ENCODE measurements at regions not wholly inside any gene's neighbourhood (a gene's known extent, or its start where the extent isn't known, plus 50 kb on each side); places are given as distances from the start of the nearest gene placed in this dataset.

- no peak for TF ChIP-seq ZNF274 (IDR thresholded peaks at IDR 0.05; ENCODE audit: borderline replicate concordance, extremely low read depth, low read length)
- no peak for TF ChIP-seq KDM1A (IDR thresholded peaks at IDR 0.05; ENCODE audit: borderline replicate concordance, low read length)
- no peak for TF ChIP-seq RAD21 (IDR thresholded peaks at IDR 0.05 in 1 of 2, conservative IDR thresholded peaks at IDR 0.05 in 1 of 2; ENCODE audit: low read depth in 2 of 2, low read length in 2 of 2)
- no peak for TF ChIP-seq CEBPB (IDR thresholded peaks at IDR 0.05; ENCODE audit: low read depth, low read length)
- no peak for TF ChIP-seq TAF1 (IDR thresholded peaks at IDR 0.05; ENCODE audit: low read depth, low read length)
- no peak for TF ChIP-seq CTCF (IDR thresholded peaks at IDR 0.05; ENCODE audit: control extremely low read depth in 1 of 3, insufficient read depth in 1 of 3, low read depth in 1 of 3, low read length in 3 of 3)
- TF ChIP-seq SP4 (IDR thresholded peaks at IDR 0.05; ENCODE audit: low read length) = no peak
- no peak for TF ChIP-seq MAFK (IDR thresholded peaks at IDR 0.05; ENCODE audit: low read depth, low read length)
Observed at GRCh38 chr10:44051584-44052385, 333.1 kb downstream of the CXCL12 start.

All from H1 (cell line).